ENCODE measurements at regions not wholly inside any gene's neighbourhood (a gene's known extent, or its start where the extent isn't known, plus 50 kb on each side); places are given as distances from the start of the nearest gene placed in this dataset.

- TF ChIP-seq, protein P1, sequence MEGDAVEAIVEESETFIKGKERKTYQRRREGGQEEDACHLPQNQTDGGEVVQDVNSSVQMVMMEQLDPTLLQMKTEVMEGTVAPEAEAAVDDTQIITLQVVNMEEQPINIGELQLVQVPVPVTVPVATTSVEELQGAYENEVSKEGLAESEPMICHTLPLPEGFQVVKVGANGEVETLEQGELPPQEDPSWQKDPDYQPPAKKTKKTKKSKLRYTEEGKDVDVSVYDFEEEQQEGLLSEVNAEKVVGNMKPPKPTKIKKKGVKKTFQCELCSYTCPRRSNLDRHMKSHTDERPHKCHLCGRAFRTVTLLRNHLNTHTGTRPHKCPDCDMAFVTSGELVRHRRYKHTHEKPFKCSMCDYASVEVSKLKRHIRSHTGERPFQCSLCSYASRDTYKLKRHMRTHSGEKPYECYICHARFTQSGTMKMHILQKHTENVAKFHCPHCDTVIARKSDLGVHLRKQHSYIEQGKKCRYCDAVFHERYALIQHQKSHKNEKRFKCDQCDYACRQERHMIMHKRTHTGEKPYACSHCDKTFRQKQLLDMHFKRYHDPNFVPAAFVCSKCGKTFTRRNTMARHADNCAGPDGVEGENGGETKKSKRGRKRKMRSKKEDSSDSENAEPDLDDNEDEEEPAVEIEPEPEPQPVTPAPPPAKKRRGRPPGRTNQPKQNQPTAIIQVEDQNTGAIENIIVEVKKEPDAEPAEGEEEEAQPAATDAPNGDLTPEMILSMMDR (IDR thresholded peaks at IDR 0.05) = no peak
- no peak for TF ChIP-seq POLR2A (IDR thresholded peaks at IDR 0.05)
Observed at GRCh38 chr1:168443899-168444298, 99.9 kb downstream of the XCL2 start.

All from testis (tissue), 2 donors.